ENCODE measurements at regions not wholly inside any gene's neighbourhood (a gene's known extent, or its start where the extent isn't known, plus 50 kb on each side); places are given as distances from the start of the nearest gene placed in this dataset.

GRCh38 chr4:173859091-173859713 is 329.2 kb upstream of the HAND2 start:
- DNase-seq = peak; percentile 28
- Histone ChIP-seq H4K8ac (ENCODE audit: low read length) (no peak overlapping the region), H3K4me2 (ENCODE audit: low read length, poor library complexity, severe bottlenecking) (no peak overlapping the region), H2AFZ (ENCODE audit: low read depth, low read length) (no peak overlapping the region), H3K79me1 (replicated peaks; ENCODE audit: low read length, poor library complexity, severe bottlenecking) (no peaks in the 10 kb centered on the region), H3K4ac (ENCODE audit: low read depth in 1 of 2, low read length in 2 of 2) (no peak overlapping the region), H3K18ac (ENCODE audit: low read depth in 1 of 2, low read length in 2 of 2) (no peak overlapping the region), H2BK12ac (ENCODE audit: low read length in 2 of 2) (no peak overlapping the region), H3K23ac (ENCODE audit: low read length in 2 of 2) (no peak overlapping the region), H3K36me3 (ENCODE audit: control insufficient read depth in 1 of 2, insufficient read depth in 2 of 2, low read depth in 1 of 2, low read length in 2 of 2) (no peaks in the 10 kb centered on the region), H3K9me3 (ENCODE audit: control insufficient read depth, low read length) (peaks cover 8% of the 10 kb centered on the region), H3K27me3 (ENCODE audit: control insufficient read depth in 1 of 2, insufficient read depth in 1 of 2, low read length in 2 of 2) (no peaks in the 10 kb centered on the region), H4K91ac (ENCODE audit: low read length) (no peak overlapping the region), H3K9ac (ENCODE audit: low read length) (no peak overlapping the region), H2BK120ac (ENCODE audit: low read depth, low read length) (no peak overlapping the region), H3K4me1 (ENCODE audit: control insufficient read depth, insufficient read depth, low read depth, low read length) (no peaks in the 10 kb centered on the region), H3K4me3 (ENCODE audit: insufficient read depth in 1 of 2, low read depth in 1 of 2, low read length in 2 of 2) (no peak overlapping the region), H2BK15ac (ENCODE audit: low read depth, poor library complexity, severe bottlenecking) (no peak overlapping the region), H2AK5ac (ENCODE audit: low read length, severe bottlenecking) (no peak overlapping the region), H3K27ac (ENCODE audit: low read length, poor library complexity, severe bottlenecking) (no peak overlapping the region), H2BK5ac (ENCODE audit: low read depth, low read length, poor library complexity, severe bottlenecking) (no peak overlapping the region), H3K14ac (ENCODE audit: low read length in 2 of 2) (no peak overlapping the region)
- WGBS = 18% methylated on average over 6 of the region's 6 CpGs

- Histone ChIP-seq H2BK12ac (ENCODE audit: low read length in 2 of 2) (no peak overlapping the region), H3K9me3 (ENCODE audit: control insufficient read depth, low read length) (peaks cover under 1% of the 10 kb centered on the region), H3K36me3 (ENCODE audit: control insufficient read depth in 1 of 2, insufficient read depth in 2 of 2, low read depth in 1 of 2, low read length in 2 of 2) (no peaks in the 10 kb centered on the region), H3K27me3 (ENCODE audit: control insufficient read depth in 1 of 2, insufficient read depth in 1 of 2, low read length in 2 of 2) (no peaks in the 10 kb centered on the region), H3K4me1 (ENCODE audit: control insufficient read depth, insufficient read depth, low read depth, low read length) (no peaks in the 10 kb centered on the region), H3K27ac (ENCODE audit: low read length, poor library complexity, severe bottlenecking) (no peak overlapping the region), H3K4me2 (ENCODE audit: low read length, poor library complexity, severe bottlenecking) (no peak overlapping the region), H2BK120ac (ENCODE audit: low read depth, low read length) (no peak overlapping the region), H3K23ac (ENCODE audit: low read length in 2 of 2) (no peak overlapping the region), H2AFZ (ENCODE audit: low read depth, low read length) (no peak overlapping the region), H3K4me3 (ENCODE audit: insufficient read depth in 1 of 2, low read depth in 1 of 2, low read length in 2 of 2) (no peak overlapping the region), H2BK15ac (ENCODE audit: low read depth, poor library complexity, severe bottlenecking) (no peak overlapping the region), H4K91ac (ENCODE audit: low read length) (no peak overlapping the region), H2AK5ac (ENCODE audit: low read length, severe bottlenecking) (no peak overlapping the region), H2BK5ac (ENCODE audit: low read depth, low read length, poor library complexity, severe bottlenecking) (no peak overlapping the region), H3K79me1 (replicated peaks; ENCODE audit: low read length, poor library complexity, severe bottlenecking) (no peaks in the 10 kb centered on the region), H3K4ac (ENCODE audit: low read depth in 1 of 2, low read length in 2 of 2) (no peak overlapping the region), H4K8ac (ENCODE audit: low read length) (no peak overlapping the region), H3K9ac (ENCODE audit: low read length) (no peak overlapping the region), H3K14ac (ENCODE audit: low read length in 2 of 2) (no peak overlapping the region), H3K18ac (ENCODE audit: low read depth in 1 of 2, low read length in 2 of 2) (no peak overlapping the region)
- 88% methylated on average over 1 of the region's 2 CpGs for WGBS
- no peak for DNase-seq
Measured at GRCh38 chr4:173858471-173858870, 328.4 kb upstream of the HAND2 start.

- Histone ChIP-seq H3K9ac (ENCODE audit: low read length) (no peak overlapping the region), H3K9me3 (ENCODE audit: control insufficient read depth, low read length) (no peaks in the 10 kb centered on the region), H2BK5ac (ENCODE audit: low read depth, low read length, poor library complexity, severe bottlenecking) (no peak overlapping the region), H2BK12ac (ENCODE audit: low read length in 2 of 2) (peak overlapping the region; percentile 15 to 52), H3K79me1 (replicated peaks; ENCODE audit: low read length, poor library complexity, severe bottlenecking) (no peaks in the 10 kb centered on the region), H3K27me3 (ENCODE audit: control insufficient read depth in 1 of 2, insufficient read depth in 1 of 2, low read length in 2 of 2) (no peaks in the 10 kb centered on the region), H3K18ac (ENCODE audit: low read depth in 1 of 2, low read length in 2 of 2) (no peak overlapping the region), H2AFZ (ENCODE audit: low read depth, low read length) (no peak overlapping the region), H3K4me2 (ENCODE audit: low read length, poor library complexity, severe bottlenecking) (no peak overlapping the region), H3K23ac (ENCODE audit: low read length in 2 of 2) (no peak overlapping the region), H4K8ac (ENCODE audit: low read length) (peak overlapping the region; percentile 39), H3K14ac (ENCODE audit: low read length in 2 of 2) (no peak overlapping the region), H3K4me1 (ENCODE audit: control insufficient read depth, insufficient read depth, low read depth, low read length) (no peaks in the 10 kb centered on the region), H2AK5ac (ENCODE audit: low read length, severe bottlenecking) (no peak overlapping the region), H3K4ac (ENCODE audit: low read depth in 1 of 2, low read length in 2 of 2) (no peak overlapping the region), H4K91ac (ENCODE audit: low read length) (no peak overlapping the region), H2BK15ac (ENCODE audit: low read depth, poor library complexity, severe bottlenecking) (no peak overlapping the region), H3K27ac (ENCODE audit: low read length, poor library complexity, severe bottlenecking) (no peak overlapping the region), H2BK120ac (ENCODE audit: low read depth, low read length) (no peak overlapping the region), H3K4me3 (ENCODE audit: insufficient read depth in 1 of 2, low read depth in 1 of 2, low read length in 2 of 2) (no peak overlapping the region), H3K36me3 (ENCODE audit: control insufficient read depth in 1 of 2, insufficient read depth in 2 of 2, low read depth in 1 of 2, low read length in 2 of 2) (no peaks in the 10 kb centered on the region)
- peak; percentile 6 for DNase-seq
- WGBS = 96% methylated on average over 1 of the region's 1 CpG
Measured at GRCh38 chr4:173857828-173858227, 327.8 kb upstream of the HAND2 start.

- H3K9me3 ChIP-seq (ENCODE audit: control insufficient read depth, low read length) = no peaks in the 10 kb centered on the region
- H4K8ac ChIP-seq (ENCODE audit: low read length) = no peak overlapping the region
- no peak overlapping the region for H3K9ac ChIP-seq (ENCODE audit: low read length)
- no peak for DNase-seq
- no peak overlapping the region for H3K4me3 ChIP-seq (ENCODE audit: insufficient read depth in 1 of 2, low read depth in 1 of 2, low read length in 2 of 2)
- H3K27ac ChIP-seq (ENCODE audit: low read length, poor library complexity, severe bottlenecking) = no peak overlapping the region
- H3K4me2 ChIP-seq (ENCODE audit: low read length, poor library complexity, severe bottlenecking) = no peak overlapping the region
- no peak overlapping the region for H2AK5ac ChIP-seq (ENCODE audit: low read length, severe bottlenecking)
- no peak overlapping the region for H3K4ac ChIP-seq (ENCODE audit: low read depth in 1 of 2, low read length in 2 of 2)
- H2BK120ac ChIP-seq (ENCODE audit: low read depth, low read length) = no peak overlapping the region
- H3K14ac ChIP-seq (ENCODE audit: low read length in 2 of 2) = no peak overlapping the region
- no peak overlapping the region for H4K91ac ChIP-seq (ENCODE audit: low read length)
- H3K4me1 ChIP-seq (ENCODE audit: control insufficient read depth, insufficient read depth, low read depth, low read length) = no peaks in the 10 kb centered on the region
- no peak overlapping the region for H2AFZ ChIP-seq (ENCODE audit: low read depth, low read length)
- no peak overlapping the region for H3K23ac ChIP-seq (ENCODE audit: low read length in 2 of 2)
- no peaks in the 10 kb centered on the region for H3K27me3 ChIP-seq (ENCODE audit: control insufficient read depth in 1 of 2, insufficient read depth in 1 of 2, low read length in 2 of 2)
- no peak overlapping the region for H3K18ac ChIP-seq (ENCODE audit: low read depth in 1 of 2, low read length in 2 of 2)
- no peak overlapping the region for H2BK5ac ChIP-seq (ENCODE audit: low read depth, low read length, poor library complexity, severe bottlenecking)
- H2BK12ac ChIP-seq (ENCODE audit: low read length in 2 of 2) = no peak overlapping the region
- no peaks in the 10 kb centered on the region for H3K79me1 ChIP-seq (replicated peaks; ENCODE audit: low read length, poor library complexity, severe bottlenecking)
- WGBS = no CpG with 5 or more reads among the region's 2 CpGs
- H2BK15ac ChIP-seq (ENCODE audit: low read depth, poor library complexity, severe bottlenecking) = no peak overlapping the region
- H3K36me3 ChIP-seq (ENCODE audit: control insufficient read depth in 1 of 2, insufficient read depth in 2 of 2, low read depth in 1 of 2, low read length in 2 of 2) = no peaks in the 10 kb centered on the region
Measured at GRCh38 chr4:173855015-173855414, 325.0 kb upstream of the HAND2 start.

Measured in mesenchymal stem cell (in vitro differentiated cells and primary cell).